Uterus (tissue), 2 donors: ENCODE measurements at regions not wholly inside any gene's neighbourhood (a gene's known extent, or its start where the extent isn't known, plus 50 kb on each side); places are given as distances from the start of the nearest gene placed in this dataset.

Source experiments
- POLR2A ChIP-seq, 2 donors: fragments of 450-650 bp; IDR thresholded peaks; one replicate each; pipeline ENCODE4 v1.6.1; 2016; ENCODE audit warnings: antibody characterized with exemption in 2 of 2, mild to moderate bottlenecking in 1 of 2, moderate library complexity in 1 of 2
- TF ChIP-seq, protein P1 (sequence below), 4 experiments: fragments of 200-600 bp in 2 of 4; fragments of 450-650 bp in 2 of 4; sonication (generic) in 2 of 4; IDR thresholded peaks; one replicate each; pipeline ENCODE4 v1.5.1; 2016 to 2019; ENCODE audit warnings: antibody characterized with exemption in 4 of 4, mild to moderate bottlenecking in 2 of 4, moderate library complexity in 1 of 4

DNA sequence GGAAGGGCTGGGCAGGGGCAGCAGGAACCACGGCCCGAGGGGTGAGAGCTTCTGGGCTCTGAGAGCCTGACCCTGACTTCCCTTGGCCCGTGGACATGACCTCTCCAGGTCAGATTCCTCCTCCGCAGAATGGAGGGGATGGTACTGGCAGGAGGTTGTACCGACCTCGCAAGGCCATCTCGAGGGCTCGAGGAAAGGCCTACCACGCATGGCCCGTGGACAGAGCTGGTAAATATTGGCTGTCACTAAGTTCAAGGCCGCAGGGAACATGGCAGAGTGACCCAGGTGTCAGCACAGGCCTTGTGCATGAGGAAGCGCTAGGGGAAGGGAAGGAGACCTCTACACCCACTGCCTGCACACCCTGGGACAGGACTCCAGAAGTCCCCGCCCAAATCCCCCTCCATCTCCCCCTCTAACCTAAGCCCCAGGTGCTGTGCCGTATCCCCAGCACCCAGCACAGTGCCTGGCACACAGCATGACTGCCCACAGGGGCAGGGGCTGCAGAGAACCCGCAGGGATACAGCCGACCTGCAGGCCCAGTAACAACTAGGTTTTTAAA, 54.9 kb upstream of the PPP2R5C start:
- TF ChIP-seq, protein P1, sequence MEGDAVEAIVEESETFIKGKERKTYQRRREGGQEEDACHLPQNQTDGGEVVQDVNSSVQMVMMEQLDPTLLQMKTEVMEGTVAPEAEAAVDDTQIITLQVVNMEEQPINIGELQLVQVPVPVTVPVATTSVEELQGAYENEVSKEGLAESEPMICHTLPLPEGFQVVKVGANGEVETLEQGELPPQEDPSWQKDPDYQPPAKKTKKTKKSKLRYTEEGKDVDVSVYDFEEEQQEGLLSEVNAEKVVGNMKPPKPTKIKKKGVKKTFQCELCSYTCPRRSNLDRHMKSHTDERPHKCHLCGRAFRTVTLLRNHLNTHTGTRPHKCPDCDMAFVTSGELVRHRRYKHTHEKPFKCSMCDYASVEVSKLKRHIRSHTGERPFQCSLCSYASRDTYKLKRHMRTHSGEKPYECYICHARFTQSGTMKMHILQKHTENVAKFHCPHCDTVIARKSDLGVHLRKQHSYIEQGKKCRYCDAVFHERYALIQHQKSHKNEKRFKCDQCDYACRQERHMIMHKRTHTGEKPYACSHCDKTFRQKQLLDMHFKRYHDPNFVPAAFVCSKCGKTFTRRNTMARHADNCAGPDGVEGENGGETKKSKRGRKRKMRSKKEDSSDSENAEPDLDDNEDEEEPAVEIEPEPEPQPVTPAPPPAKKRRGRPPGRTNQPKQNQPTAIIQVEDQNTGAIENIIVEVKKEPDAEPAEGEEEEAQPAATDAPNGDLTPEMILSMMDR (IDR thresholded peaks at IDR 0.05): no peak
- TF ChIP-seq POLR2A (IDR thresholded peaks at IDR 0.05): no peak
